H1 (cell line): ENCODE measurements at regions not wholly inside any gene's neighbourhood (a gene's known extent, or its start where the extent isn't known, plus 50 kb on each side); places are given as distances from the start of the nearest gene placed in this dataset.

ENCODE experiments used
- CEBPB ChIP-seq: IDR thresholded peaks from 2 replicates; pipeline ENCODE4 v1.6.1; 2012; ENCODE audit warnings: low read depth, low read length
- CREB1 ChIP-seq: IDR thresholded peaks from 2 replicates; pipeline ENCODE4 v1.6.1; 2012; ENCODE audit warnings: inconsistent platforms
- CTCF ChIP-seq, 3 experiments: IDR thresholded peaks; 1 replicate in 2 of 3; 2 replicates in 1 of 3; pipeline versions ENCODE4 v1.5.1 to v1.6.1; 2011; ENCODE audit warnings: low read length in 3 of 3, mild to moderate bottlenecking in 3 of 3, inconsistent platforms in 2 of 3, low read depth in 1 of 3, moderate library complexity in 1 of 3; ENCODE audit not compliant: insufficient read depth in 1 of 3; ENCODE audit errors: control extremely low read depth in 1 of 3
- GTF2F1 ChIP-seq: IDR thresholded peaks from 2 replicates; pipeline ENCODE4 v1.6.1; 2012; ENCODE audit warnings: low read depth, low read length, improper control_type of control experiment, borderline replicate concordance
- NRF1 ChIP-seq: IDR thresholded peaks from 2 replicates; pipeline ENCODE4 v1.6.1; 2011; ENCODE audit warnings: mild to moderate bottlenecking, low read depth, low read length, improper control_type of control experiment
- POLR2A ChIP-seq, 2 experiments: IDR thresholded peaks; 1 replicate in 1 of 2; 2 replicates in 1 of 2; pipeline ENCODE4 v1.6.1; 2011; ENCODE audit warnings: low read depth in 2 of 2, low read length in 2 of 2, mild to moderate bottlenecking in 2 of 2; ENCODE audit errors: control extremely low read depth in 1 of 2
- SP1 ChIP-seq: IDR thresholded peaks from 2 replicates; pipeline ENCODE4 v1.6.1; 2011; ENCODE audit warnings: low read depth, low read length
- TCF12 ChIP-seq: IDR thresholded peaks from 2 replicates; pipeline ENCODE4 v1.6.1; 2011; ENCODE audit warnings: low read depth, mild to moderate bottlenecking, low read length

DNA sequence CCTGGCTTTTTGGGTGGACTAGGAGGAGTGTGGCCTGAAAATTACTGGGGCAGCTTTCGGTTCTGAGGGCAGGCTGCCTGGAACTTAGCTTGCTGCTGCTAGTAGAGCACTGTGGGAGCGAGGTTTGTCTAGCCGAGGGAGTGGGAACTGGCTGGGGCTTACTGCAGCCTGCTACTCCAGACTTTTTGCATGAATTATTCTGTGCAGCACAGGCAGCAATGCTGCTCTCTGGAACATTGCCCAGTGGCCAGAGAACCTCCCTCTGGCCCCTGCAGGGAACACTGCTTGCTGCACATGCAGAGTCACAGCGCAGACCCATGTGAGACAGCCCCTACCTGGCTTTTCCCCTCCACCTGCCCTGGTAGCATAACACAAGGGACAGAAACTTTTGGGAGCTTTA lies 263.9 kb upstream of the SLITRK2 start:
- TF ChIP-seq NRF1, result no peak
- no peak for TF ChIP-seq POLR2A (IDR thresholded peaks at IDR 0.05; ENCODE audit: control extremely low read depth in 1 of 2, low read depth in 2 of 2, low read length in 2 of 2)
- no peak for TF ChIP-seq CTCF (IDR thresholded peaks at IDR 0.05; ENCODE audit: control extremely low read depth in 1 of 3, insufficient read depth in 1 of 3, low read depth in 1 of 3, low read length in 3 of 3)
- no peak for TF ChIP-seq TCF12
- no peak for TF ChIP-seq CEBPB
- TF ChIP-seq GTF2F1, result no peak
- no peak for TF ChIP-seq SP1
- no peak for TF ChIP-seq CREB1
